ENCODE measurements at regions not wholly inside any gene's neighbourhood (a gene's known extent, or its start where the extent isn't known, plus 50 kb on each side); places are given as distances from the start of the nearest gene placed in this dataset.
A peak's percentile ranks its signal among the peaks of the same experiment; 100 is the strongest.
"Not testable (repeated sequence)": the region's sequence is repeated elsewhere in the genome, so short reads cannot be mapped to it uniquely, and the experiment has no call there.

DNA sequence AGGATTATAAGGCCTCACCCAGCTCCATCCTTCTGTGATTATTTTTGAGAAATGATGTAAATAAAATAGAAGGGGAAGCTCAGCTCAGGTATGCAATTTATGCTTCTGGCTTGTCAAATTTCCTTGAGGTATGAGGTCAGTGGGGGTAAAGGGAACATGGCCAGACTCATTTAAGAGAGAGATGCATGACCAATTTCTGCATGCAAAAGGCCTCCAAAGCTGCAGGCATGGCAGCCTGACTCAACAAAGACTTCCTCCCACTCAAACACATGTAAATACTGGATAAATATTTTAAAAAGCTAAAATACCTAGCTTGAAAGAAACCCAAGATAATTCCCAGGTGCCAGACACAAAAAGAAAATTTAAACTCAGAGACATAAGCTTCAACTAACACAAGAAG is 101.4 kb upstream of the SLC1A3 start:
- TF ChIP-seq CTCF (IDR thresholded peaks at IDR 0.05 in 8 of 11, conservative IDR thresholded peaks at IDR 0.05 in 3 of 11) (no peak), POLR2A (IDR thresholded peaks at IDR 0.05) (no peak), POLR2AphosphoS5 (IDR thresholded peaks at IDR 0.05) (no peak)
- Histone ChIP-seq H3K27ac (no peak overlapping the region), H3K4me1 (peaks cover 0 to 5% (median 0%) of the 10 kb centered on the region in 6 donors), H3K36me3 (no peaks in the 10 kb centered on the region), H3K9me3 (no peaks in the 10 kb centered on the region), H3K4me3 (no peak overlapping the region), H3K27me3 (replicated peaks in 1 of 7) (peaks cover 0 to 10% (median 0%) of the 10 kb centered on the region in 7 donors)
- intact Hi-C loops (cut with DNase I; ENCODE audit: low total_unique reads) = loop anchor here (5.0 to 10.0 kb wide), 2 partner anchors 88 to 240 kb away; no protein-coding TSS in a partner anchor
- DNase-seq = no peak

- 49 to 55% (median 52%) methylated on average over 6 of the region's 6 CpGs for WGBS, 5 donors
- H3K4me3 ChIP-seq = no peak overlapping the region
Observed at GRCh38 chr5:36507332-36507952, 99.0 kb upstream of the SLC1A3 start.

GRCh38 chr5:36508331-36508730 is 98.1 kb upstream of the SLC1A3 start:
- H3K9me3 ChIP-seq; H3K36me3 ChIP-seq; H3K27me3 ChIP-seq (replicated peaks in 1 of 7); H3K4me1 ChIP-seq; H3K4me3 ChIP-seq; DNase-seq; H3K27ac ChIP-seq: not testable (repeated sequence)
- intact Hi-C loops (cut with DNase I; ENCODE audit: low total_unique reads) = loop anchor here (5.0 to 10.0 kb wide), 2 partner anchors 91 to 244 kb away; no protein-coding TSS in a partner anchor
- WGBS, 5 donors = 27 to 63% (median 47%) methylated on average over 5 of the region's 5 CpGs

More at GRCh38 chr5:36507332-36507952, 99.0 kb upstream of the SLC1A3 start:
- Histone ChIP-seq H3K4me1 (peaks cover 0 to 5% (median 0%) of the 10 kb centered on the region in 6 donors), H3K27ac (no peak overlapping the region), H3K9me3 (no peaks in the 10 kb centered on the region), H3K27me3 (replicated peaks in 1 of 7) (peaks cover 0 to 10% (median 0%) of the 10 kb centered on the region in 7 donors), H3K36me3 (no peaks in the 10 kb centered on the region)
- peak; percentile 32 to 80 (median 69) for TF ChIP-seq CTCF (IDR thresholded peaks at IDR 0.05 in 8 of 11, conservative IDR thresholded peaks at IDR 0.05 in 3 of 11)
- no peak for TF ChIP-seq POLR2AphosphoS5 (IDR thresholded peaks at IDR 0.05)
- no peak for TF ChIP-seq POLR2A (IDR thresholded peaks at IDR 0.05)
- intact Hi-C loops (cut with DNase I; ENCODE audit: low total_unique reads) = loop anchor here (5.0 to 10.0 kb wide), 2 partner anchors 90 to 243 kb away; no protein-coding TSS in a partner anchor
- peak; percentile 90 for DNase-seq

GRCh38 chr5:36513647-36514046 is 92.8 kb upstream of the SLC1A3 start:
- H3K4me3 ChIP-seq; H3K36me3 ChIP-seq; intact Hi-C loops (cut with DNase I; ENCODE audit: low total_unique reads); DNase-seq; H3K27ac ChIP-seq; H3K27me3 ChIP-seq (replicated peaks in 1 of 7); H3K9me3 ChIP-seq; H3K4me1 ChIP-seq: not testable (repeated sequence)
- 91 to 98% (median 94%) methylated on average over 3 of the region's 3 CpGs for WGBS, 5 donors

DNA sequence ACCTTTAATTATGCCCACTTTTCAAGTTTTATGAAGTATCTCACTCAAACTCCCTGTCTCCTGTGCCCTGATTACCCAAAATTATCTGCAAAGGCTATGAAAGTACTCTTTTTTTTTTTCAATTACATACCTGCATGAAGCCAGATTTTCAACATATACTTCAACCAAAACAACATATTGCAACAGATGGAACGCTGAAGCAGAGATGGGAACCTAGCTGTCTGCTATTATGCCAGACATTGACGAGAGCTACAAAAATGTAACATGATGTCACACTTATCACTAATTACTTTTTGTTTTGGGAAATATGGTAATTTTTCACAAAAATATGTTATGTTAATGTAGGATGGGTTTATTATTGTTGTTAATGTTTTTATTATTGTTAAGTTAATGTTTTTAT is 86.5 kb upstream of the SLC1A3 start:
- H3K36me3 ChIP-seq = no peaks in the 10 kb centered on the region
- TF ChIP-seq CTCF (IDR thresholded peaks at IDR 0.05 in 8 of 11, conservative IDR thresholded peaks at IDR 0.05 in 3 of 11) (no peak), POLR2A (IDR thresholded peaks at IDR 0.05) (no peak), POLR2AphosphoS5 (IDR thresholded peaks at IDR 0.05) (no peak)
- H3K4me1 ChIP-seq = no peaks in the 10 kb centered on the region
- WGBS, 5 donors = 88 to 99% (median 92%) methylated on average over 2 of the region's 2 CpGs
- no peak for DNase-seq
- H3K9me3 ChIP-seq = peaks cover 0 to 5% (median 0%) of the 10 kb centered on the region in 8 donors
- no peak overlapping the region for H3K4me3 ChIP-seq
- no peak overlapping the region for H3K27ac ChIP-seq
- intact Hi-C loops (cut with DNase I; ENCODE audit: low total_unique reads) = no loop called here
- H3K27me3 ChIP-seq (replicated peaks in 1 of 7) = no peaks in the 10 kb centered on the region

Measured in spleen (tissue), 11 donors.